GM12878 (cell line): ENCODE measurements at regions not wholly inside any gene's neighbourhood (a gene's known extent, or its start where the extent isn't known, plus 50 kb on each side); places are given as distances from the start of the nearest gene placed in this dataset.

Source experiments
- HCFC1 ChIP-seq: fragments of 150-350 bp; IDR thresholded peaks from 2 replicates; pipeline ENCODE4 v1.6.1; 2014; ENCODE audit warnings: low read length
- IKZF2 ChIP-seq, 2 experiments: fragments of 450-650 bp; IDR thresholded peaks; 2 replicates each; pipeline ENCODE4 v1.6.1; 2017; ENCODE audit warnings: mild to moderate bottlenecking in 2 of 2, moderate library complexity in 2 of 2
- SIN3A ChIP-seq: IDR thresholded peaks from 2 replicates; pipeline ENCODE4 v1.6.1; 2012; ENCODE audit warnings: low read depth, low read length, improper control_type of control experiment
- SREBF1 ChIP-seq: IDR thresholded peaks from 2 replicates; pipeline ENCODE4 v1.6.1; 2012; ENCODE audit warnings: mild to moderate bottlenecking, low read length
- TAF1 ChIP-seq: IDR thresholded peaks from 2 replicates; pipeline ENCODE4 v1.6.1; 2011; ENCODE audit warnings: mild to moderate bottlenecking, low read depth, low read length, borderline replicate concordance
- TF ChIP-seq, protein P1 (sequence below), 3 experiments: IDR thresholded peaks in 2 of 3; conservative IDR thresholded peaks in 1 of 3; 2 replicates each; pipeline ENCODE4 v1.5.1; 2011; ENCODE audit warnings: low read depth in 3 of 3, low read length in 3 of 3, mild to moderate bottlenecking in 3 of 3, control low read depth in 2 of 3, moderate library complexity in 2 of 3, inconsistent platforms in 1 of 3, mixed read lengths in 1 of 3; ENCODE audit not compliant: control insufficient read depth in 2 of 3, insufficient read depth in 1 of 3; ENCODE audit errors: extremely low read depth in 1 of 3
- TF ChIP-seq, protein P2 (sequence below): IDR thresholded peaks from 2 replicates; pipeline ENCODE4 v1.6.1; 2012; ENCODE audit warnings: mild to moderate bottlenecking, low read depth, low read length

DNA sequence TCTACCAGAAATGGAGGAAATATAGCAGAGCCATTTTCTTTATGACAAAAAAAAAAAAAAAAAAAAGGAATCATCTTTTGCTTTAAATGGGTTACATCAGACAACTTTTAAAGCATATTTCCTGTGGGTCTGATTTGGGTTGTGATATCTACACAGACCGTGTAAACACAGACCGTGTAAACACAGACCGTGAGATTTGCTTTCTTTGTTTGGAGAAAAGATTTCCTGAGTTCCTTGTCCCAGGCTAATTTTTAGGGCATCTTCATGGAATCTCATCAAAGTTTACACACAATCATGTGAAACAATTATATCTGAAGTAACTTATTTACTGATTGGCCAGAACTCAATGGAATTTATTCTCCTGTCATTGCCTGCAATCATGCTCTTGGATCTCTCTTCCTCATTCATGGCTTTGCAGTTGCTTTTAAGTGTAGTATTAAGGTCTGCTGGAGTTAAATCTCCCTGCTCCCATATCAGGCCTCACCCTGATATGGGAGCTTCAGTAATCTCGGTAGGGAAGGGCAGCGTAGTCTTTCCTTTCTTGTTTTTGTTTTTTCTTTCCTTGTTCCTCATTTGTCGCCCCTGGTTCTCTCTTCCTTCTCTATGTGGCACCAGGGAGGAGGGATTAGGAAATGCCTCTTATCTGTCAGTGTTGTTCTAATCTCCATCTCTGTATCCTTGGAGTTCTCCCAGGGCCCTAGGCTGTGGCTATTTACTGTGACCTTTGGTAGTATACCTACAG, 248.6 kb upstream of the JADE1 start:
- TF ChIP-seq TAF1 = no peak
- no peak for TF ChIP-seq HCFC1
- TF ChIP-seq, protein P1, sequence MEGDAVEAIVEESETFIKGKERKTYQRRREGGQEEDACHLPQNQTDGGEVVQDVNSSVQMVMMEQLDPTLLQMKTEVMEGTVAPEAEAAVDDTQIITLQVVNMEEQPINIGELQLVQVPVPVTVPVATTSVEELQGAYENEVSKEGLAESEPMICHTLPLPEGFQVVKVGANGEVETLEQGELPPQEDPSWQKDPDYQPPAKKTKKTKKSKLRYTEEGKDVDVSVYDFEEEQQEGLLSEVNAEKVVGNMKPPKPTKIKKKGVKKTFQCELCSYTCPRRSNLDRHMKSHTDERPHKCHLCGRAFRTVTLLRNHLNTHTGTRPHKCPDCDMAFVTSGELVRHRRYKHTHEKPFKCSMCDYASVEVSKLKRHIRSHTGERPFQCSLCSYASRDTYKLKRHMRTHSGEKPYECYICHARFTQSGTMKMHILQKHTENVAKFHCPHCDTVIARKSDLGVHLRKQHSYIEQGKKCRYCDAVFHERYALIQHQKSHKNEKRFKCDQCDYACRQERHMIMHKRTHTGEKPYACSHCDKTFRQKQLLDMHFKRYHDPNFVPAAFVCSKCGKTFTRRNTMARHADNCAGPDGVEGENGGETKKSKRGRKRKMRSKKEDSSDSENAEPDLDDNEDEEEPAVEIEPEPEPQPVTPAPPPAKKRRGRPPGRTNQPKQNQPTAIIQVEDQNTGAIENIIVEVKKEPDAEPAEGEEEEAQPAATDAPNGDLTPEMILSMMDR (IDR thresholded peaks at IDR 0.05 in 2 of 3, conservative IDR thresholded peaks at IDR 0.05 in 1 of 3; ENCODE audit: control insufficient read depth in 2 of 3, extremely low read depth in 1 of 3, insufficient read depth in 1 of 3, low read depth in 3 of 3, low read length in 3 of 3) = no peak
- TF ChIP-seq, protein P2, sequence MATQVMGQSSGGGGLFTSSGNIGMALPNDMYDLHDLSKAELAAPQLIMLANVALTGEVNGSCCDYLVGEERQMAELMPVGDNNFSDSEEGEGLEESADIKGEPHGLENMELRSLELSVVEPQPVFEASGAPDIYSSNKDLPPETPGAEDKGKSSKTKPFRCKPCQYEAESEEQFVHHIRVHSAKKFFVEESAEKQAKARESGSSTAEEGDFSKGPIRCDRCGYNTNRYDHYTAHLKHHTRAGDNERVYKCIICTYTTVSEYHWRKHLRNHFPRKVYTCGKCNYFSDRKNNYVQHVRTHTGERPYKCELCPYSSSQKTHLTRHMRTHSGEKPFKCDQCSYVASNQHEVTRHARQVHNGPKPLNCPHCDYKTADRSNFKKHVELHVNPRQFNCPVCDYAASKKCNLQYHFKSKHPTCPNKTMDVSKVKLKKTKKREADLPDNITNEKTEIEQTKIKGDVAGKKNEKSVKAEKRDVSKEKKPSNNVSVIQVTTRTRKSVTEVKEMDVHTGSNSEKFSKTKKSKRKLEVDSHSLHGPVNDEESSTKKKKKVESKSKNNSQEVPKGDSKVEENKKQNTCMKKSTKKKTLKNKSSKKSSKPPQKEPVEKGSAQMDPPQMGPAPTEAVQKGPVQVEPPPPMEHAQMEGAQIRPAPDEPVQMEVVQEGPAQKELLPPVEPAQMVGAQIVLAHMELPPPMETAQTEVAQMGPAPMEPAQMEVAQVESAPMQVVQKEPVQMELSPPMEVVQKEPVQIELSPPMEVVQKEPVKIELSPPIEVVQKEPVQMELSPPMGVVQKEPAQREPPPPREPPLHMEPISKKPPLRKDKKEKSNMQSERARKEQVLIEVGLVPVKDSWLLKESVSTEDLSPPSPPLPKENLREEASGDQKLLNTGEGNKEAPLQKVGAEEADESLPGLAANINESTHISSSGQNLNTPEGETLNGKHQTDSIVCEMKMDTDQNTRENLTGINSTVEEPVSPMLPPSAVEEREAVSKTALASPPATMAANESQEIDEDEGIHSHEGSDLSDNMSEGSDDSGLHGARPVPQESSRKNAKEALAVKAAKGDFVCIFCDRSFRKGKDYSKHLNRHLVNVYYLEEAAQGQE = no peak
- no peak for TF ChIP-seq SIN3A
- no peak for TF ChIP-seq SREBF1
- TF ChIP-seq IKZF2 (IDR thresholded peaks at IDR 0.05) = no peak
